Ramos (cell line): ENCODE measurements at regions not wholly inside any gene's neighbourhood (a gene's known extent, or its start where the extent isn't known, plus 50 kb on each side); places are given as distances from the start of the nearest gene placed in this dataset.
"Not testable (repeated sequence)": the region's sequence is repeated elsewhere in the genome, so short reads cannot be mapped to it uniquely, and the experiment has no call there.

ENCODE experiments used
- in situ Hi-C: fragments of 300-500 bp; cut with MboI; formaldehyde crosslinking; loops from one replicate; pipeline ENCODE4 v1.14.3; 2022; ENCODE audit warnings: low sequenced_read_pairs; ENCODE audit not compliant: unreplicated experiment

GRCh38 chr10:9926881-9927280 lies 1090.8 kb upstream of the CELF2 start:
- in situ Hi-C loops = no loop called here

DNA sequence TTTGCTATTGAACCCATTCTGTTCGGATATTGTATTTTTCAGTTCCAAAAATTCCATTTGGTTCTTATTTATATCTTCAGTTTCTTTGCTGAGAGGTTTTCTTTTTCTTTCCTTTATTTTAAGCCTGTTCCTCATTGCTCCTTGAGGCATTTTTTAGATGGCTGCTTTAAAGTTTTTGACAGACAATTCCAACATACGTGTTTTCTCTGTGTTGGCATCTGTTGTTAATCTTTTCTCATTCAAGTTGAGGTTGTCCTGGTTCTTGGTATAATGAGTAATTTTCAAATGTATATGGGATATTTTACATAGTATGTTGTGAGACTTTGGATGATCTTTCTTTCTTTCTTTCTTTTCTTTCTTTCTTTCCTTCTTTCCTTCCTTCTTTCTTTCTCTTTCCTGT lies 1078.0 kb upstream of the CELF2 start:
- in situ Hi-C loops = no loop called here

DNA sequence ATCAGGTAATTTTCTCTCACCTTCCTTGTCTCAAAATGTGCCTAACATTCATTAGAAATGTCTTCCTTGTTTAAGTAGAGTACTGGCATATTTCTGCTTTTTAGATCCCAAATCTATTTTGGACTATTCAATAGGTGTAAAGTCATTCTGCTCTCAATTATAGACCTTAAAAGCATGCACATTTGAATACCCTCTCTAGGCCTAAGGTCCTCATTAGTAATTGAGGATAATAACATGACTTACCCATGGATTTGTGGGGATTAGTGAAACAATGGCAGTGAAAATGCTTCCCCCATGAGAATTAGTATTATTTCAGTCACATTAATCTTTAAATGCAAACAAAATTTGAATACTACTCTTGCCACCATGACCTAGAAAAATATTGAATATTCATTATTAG lies 1073.0 kb upstream of the CELF2 start:
- in situ Hi-C loops = no loop called here

DNA sequence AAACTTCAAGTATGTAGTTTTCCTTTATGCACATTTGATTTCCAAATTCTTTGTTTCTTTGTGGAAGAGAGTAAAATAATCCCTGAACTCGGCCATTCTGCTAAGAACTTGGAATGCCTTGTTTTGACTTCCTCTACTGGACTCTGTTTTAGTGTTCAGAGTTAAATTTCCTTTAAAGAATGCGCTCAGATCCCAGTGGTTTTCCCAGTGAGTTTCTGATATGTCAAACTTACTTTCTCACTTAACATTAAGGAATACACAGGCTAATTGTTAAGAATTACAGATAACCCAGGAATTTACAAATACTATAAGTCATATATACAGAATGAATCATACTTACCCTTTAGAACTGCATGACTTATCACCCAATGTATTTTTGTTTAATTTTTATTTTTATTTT lies 1067.6 kb upstream of the CELF2 start:
- in situ Hi-C loops = no loop called here

DNA sequence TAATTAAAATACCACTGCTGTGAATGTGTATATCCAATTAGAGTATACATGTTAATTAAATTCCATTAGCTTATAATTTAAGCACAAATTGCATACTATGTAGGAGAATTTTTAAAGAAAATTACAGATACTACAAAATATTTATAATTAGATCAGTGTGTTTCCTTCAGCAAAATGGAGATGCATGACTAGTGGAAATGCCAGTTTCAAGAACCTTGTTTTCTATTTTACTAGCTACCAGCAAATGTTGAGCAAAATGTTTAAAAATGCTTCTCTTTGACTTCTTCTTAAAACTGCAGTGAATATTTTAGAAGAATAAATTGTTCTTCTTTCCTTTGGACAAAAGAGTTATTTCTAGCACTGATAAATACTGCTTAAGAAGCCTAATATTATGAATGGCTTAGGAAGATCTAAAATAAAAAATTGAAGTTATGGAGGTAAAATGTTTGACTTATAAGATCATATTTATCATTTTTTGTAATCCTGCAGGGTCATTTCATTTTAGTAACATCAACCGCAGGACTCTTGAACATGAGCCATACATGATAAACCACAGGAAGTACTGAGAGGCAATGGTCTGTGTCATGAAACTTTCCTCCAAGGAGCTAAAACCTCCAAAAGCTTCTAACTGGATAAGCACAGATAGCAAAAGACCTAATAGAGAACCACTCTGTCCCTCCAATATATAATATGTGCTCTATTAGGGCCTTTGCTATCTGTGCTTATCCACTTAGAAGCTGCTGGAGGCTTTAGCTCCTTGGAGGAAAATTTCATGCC lies 1066.0 kb upstream of the CELF2 start:
- in situ Hi-C loops = no loop called here

- in situ Hi-C loops = no loop called here
These were observed 1060.3 kb upstream of the CELF2 start for GRCh38 chr10:9957351-9957750.

- in situ Hi-C loops = not testable (repeated sequence)
These were observed 1059.8 kb upstream of the CELF2 start for GRCh38 chr10:9957876-9958275.

GRCh38 chr10:9965341-9965740 lies 1052.3 kb upstream of the CELF2 start:
- in situ Hi-C loops = no loop called here

- in situ Hi-C loops = no loop called here
These were observed 1030.9 kb upstream of the CELF2 start for GRCh38 chr10:9986786-9987185.

GRCh38 chr10:9987197-9987596 lies 1030.5 kb upstream of the CELF2 start:
- in situ Hi-C loops = no loop called here

DNA sequence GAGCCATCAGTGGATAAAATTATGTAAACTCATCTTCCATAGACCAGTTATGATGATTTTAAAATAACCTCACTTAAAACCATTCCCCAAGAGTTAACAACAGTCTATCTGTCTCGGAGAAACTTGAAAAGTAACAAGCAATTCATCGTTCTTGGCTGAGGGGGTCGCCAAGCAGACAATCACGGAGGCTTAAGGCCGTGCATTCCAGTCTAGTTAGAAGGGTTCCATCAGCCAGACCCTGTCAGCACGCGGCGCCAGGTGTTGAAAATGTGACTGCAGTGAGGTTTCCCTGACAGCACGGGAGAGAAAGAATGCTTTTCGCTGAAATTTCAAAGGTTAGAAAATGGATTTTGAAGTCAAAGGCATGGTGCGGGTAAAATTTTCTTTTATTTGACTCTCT lies 1025.0 kb upstream of the CELF2 start:
- in situ Hi-C loops = no loop called here

DNA sequence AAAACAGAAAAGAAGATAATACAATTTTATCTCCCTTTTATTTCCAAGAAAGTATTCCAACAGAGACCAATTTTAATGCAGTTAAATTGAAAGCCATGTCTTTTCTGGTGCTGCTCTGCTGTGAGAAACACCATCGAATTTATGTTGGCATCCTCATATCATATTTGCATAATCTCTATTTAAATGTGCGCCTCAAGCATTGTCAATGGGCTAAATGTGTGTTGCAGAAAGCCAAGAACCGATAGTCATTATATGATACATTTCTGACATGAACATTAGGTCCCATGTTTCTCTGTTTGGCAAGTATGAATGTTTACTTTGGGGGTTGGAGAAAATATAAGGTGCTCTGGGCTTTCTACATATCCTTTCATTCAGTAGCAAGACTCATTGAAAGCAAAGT lies 1023.5 kb upstream of the CELF2 start:
- in situ Hi-C loops = no loop called here

DNA sequence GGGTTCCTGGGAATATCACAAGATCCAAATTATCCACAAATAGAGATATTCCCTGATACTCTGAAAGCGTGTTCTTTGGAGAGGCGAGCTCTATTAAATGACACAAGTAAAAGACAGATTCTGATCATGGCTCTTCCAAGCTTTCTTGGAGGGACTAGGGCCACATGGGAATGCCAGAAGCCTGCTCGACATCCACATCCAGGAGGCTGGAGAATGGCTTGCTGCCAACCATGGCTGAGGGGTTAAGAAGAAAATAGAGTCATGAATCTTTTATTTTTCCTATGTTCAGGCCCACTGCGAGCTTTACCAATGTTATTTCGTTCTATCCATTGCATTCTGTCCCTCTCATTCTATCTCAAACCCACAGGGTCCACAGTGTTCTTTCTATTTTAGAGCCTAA lies 1018.0 kb upstream of the CELF2 start:
- in situ Hi-C loops = no loop called here

- in situ Hi-C loops = no loop called here
These were observed 1009.7 kb upstream of the CELF2 start for GRCh38 chr10:10007957-10008356.

DNA sequence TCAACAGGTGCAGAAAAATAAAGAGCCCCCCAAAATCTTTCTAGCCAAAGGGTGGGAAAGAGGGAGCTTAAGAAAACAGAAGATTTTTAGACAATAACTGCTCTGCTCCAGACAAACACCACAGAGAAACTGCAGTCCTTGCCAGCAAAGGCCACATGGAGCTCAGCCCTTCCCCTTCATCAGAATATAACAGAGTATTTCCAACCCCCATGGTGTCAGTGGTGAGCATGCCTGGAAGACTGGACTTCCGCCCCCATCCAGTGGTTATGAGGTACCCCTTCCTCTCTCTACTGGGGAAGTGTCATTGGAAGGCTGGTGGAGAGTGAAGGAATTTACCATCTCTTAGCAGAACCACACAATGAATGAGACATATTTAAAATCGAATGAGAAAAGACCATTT lies 1007.3 kb upstream of the CELF2 start:
- in situ Hi-C loops = no loop called here

- in situ Hi-C loops = no loop called here
These were observed 1002.8 kb upstream of the CELF2 start for GRCh38 chr10:10014846-10015245.

- in situ Hi-C loops = no loop called here
These were observed 1000.0 kb upstream of the CELF2 start for GRCh38 chr10:10017716-10018115.

- in situ Hi-C loops = no loop called here
These were observed 996.7 kb upstream of the CELF2 start for GRCh38 chr10:10020945-10021344.

DNA sequence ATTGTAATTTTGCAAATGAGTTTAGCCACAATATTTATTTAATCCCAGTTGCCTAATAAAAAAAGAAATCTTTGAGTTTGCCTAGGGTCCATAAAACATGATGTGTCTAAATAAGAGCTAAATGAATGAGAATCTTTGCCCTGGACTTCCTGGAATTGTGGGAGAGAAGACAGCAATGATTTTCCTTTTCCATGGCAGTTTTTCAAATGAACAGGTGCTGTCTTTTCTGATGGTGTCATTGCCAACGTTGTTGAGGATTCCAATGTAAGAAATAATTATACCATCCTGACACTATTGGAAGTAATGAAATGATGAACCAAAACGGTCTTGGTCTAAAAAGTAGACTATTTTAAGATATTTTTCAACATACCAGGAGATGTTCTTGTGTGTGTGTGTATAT lies 984.7 kb upstream of the CELF2 start:
- in situ Hi-C loops = no loop called here

DNA sequence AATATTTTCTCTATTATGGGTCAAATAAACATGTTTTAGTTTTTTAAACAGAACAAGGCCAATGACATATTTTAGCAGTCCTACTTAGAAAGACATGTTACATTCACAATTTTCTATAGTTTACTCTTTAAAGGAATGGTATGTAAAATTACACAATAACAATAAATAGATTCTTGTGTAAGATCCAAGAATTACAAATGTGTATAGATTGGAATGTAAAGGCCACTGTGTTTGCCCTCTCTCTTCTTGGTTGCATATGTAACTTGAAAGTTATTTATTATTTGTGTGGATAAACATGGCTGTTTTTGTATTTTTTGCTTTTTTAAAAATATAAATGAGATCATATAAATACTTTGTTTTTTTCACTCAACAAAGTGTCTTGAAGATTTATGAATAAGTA lies 979.3 kb upstream of the CELF2 start:
- in situ Hi-C loops = no loop called here

GRCh38 chr10:10039595-10039994 lies 978.1 kb upstream of the CELF2 start:
- in situ Hi-C loops = no loop called here

GRCh38 chr10:10043083-10043482 lies 974.6 kb upstream of the CELF2 start:
- in situ Hi-C loops = no loop called here
